ENCODE measurements at regions not wholly inside any gene's neighbourhood (a gene's known extent, or its start where the extent isn't known, plus 50 kb on each side); places are given as distances from the start of the nearest gene placed in this dataset.

DNA sequence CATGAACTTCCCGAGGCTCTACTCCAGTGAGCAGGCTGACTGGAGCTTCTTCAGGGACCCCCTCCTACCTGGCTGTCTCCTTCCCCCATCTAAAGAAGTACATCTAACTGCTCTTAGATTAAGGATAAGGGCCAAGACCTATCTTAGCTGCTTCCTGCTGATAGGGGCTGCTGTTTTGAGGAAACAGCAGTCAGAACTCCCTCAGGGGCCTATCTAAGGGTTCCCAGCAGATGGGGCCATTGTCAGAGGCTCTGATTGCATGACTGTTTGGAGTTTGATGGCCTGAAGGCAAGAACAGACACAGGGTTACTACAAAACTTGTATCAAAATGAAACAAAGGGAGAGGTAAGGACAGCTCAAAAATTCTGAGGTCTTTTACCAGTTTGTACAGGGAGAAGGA lies 2636.9 kb upstream of the PCDH20 start:
- no peaks in the 10 kb centered on the region for H3K27me3 ChIP-seq (ENCODE audit: low read depth, low read length)

DNA sequence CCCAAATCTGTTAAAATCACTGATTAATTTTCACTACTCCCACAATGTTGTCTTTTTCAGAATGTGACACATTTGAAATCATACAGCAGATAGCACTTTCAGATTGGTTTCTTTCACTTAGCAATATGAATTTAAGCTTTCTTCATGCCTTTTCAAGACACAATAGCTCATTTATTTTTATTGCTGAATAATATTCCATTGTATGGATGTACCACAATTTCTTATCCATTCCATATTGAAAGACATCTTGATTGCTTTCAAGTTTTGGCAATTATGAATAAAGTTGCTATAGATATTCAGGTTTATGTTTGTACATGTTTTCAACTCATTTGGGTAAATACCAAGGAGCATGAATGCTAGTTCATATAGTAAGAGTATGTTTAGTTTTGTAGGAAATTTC lies 2635.6 kb upstream of the PCDH20 start:
- Histone ChIP-seq H3K9me3 (ENCODE audit: control insufficient read depth in 1 of 2, low read length in 2 of 2) (peaks cover 0 to 6% of the 10 kb centered on the region in 2 donors), H3K27me3 (ENCODE audit: low read depth, low read length) (no peaks in the 10 kb centered on the region), H3K4me3 (ENCODE audit: low read depth in 1 of 2, low read length in 2 of 2) (no peak overlapping the region), H3K4me1 (ENCODE audit: control insufficient read depth in 1 of 2, insufficient read depth in 2 of 2, low read length in 2 of 2) (no peaks in the 10 kb centered on the region), H3K36me3 (ENCODE audit: control insufficient read depth in 1 of 2, insufficient read depth in 2 of 2, low read length in 2 of 2) (no peaks in the 10 kb centered on the region), H3K27ac (ENCODE audit: low read length) (no peak overlapping the region)

More for the DNA sequence above, 2636.9 kb upstream of the PCDH20 start:
- no peak overlapping the region for H3K4me3 ChIP-seq (ENCODE audit: low read depth in 1 of 2, low read length in 2 of 2)
- H3K36me3 ChIP-seq (ENCODE audit: control insufficient read depth in 1 of 2, insufficient read depth in 2 of 2, low read length in 2 of 2): no peaks in the 10 kb centered on the region
- peaks cover 0 to 6% of the 10 kb centered on the region in 2 donors for H3K9me3 ChIP-seq (ENCODE audit: control insufficient read depth in 1 of 2, low read length in 2 of 2)
- no peak overlapping the region for H3K27ac ChIP-seq (ENCODE audit: low read length)
- H3K4me1 ChIP-seq (ENCODE audit: control insufficient read depth in 1 of 2, insufficient read depth in 2 of 2, low read length in 2 of 2): no peaks in the 10 kb centered on the region

DNA sequence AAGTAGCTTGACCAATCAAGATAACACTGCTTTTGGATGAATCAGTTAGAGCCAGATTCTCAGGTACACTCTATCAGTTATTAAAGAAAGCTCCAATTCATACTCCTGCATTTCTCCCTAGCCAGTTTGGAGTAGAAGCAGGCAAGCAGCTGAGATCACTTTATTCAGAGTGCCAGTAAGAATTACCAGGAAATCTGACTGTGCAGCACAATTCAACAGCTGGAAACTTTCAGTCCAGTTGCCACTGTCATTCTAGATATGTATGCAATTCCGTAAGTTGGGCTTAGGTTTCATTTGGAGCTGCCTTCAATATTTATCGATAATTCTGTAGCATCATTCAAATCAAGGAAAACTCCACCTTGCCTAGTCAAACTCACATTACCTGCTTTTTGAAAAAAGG lies 2625.6 kb upstream of the PCDH20 start:
- Histone ChIP-seq H3K4me3 (ENCODE audit: low read depth in 1 of 2, low read length in 2 of 2) (no peak overlapping the region), H3K9me3 (ENCODE audit: control insufficient read depth in 1 of 2, low read length in 2 of 2) (no peaks in the 10 kb centered on the region), H3K27me3 (ENCODE audit: low read depth, low read length) (no peaks in the 10 kb centered on the region), H3K36me3 (ENCODE audit: control insufficient read depth in 1 of 2, insufficient read depth in 2 of 2, low read length in 2 of 2) (no peaks in the 10 kb centered on the region), H3K4me1 (ENCODE audit: control insufficient read depth in 1 of 2, insufficient read depth in 2 of 2, low read length in 2 of 2) (no peaks in the 10 kb centered on the region), H3K27ac (ENCODE audit: low read length) (no peak overlapping the region)

DNA sequence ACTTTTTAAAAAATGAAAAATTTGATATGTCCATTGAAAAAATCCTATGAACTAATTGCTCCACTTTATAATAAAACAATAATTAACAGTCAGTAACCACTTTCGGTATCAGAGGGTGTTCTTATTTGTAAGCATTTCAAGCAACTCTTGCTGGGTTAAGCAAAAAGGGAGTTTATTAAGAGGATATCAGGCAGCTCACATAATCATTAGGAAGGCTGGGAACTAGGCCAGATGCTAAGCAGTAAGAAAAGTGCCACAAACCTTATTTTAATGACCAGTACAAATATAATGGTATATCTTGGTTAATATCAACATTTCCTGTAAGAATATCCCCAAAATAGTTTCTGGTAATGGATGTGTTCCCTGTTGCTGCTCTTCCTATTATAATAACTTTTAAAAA lies 2618.3 kb upstream of the PCDH20 start:
- H3K4me1 ChIP-seq (ENCODE audit: control insufficient read depth in 1 of 2, insufficient read depth in 2 of 2, low read length in 2 of 2): no peaks in the 10 kb centered on the region
- H3K27ac ChIP-seq (ENCODE audit: low read length): no peak overlapping the region
- H3K36me3 ChIP-seq (ENCODE audit: control insufficient read depth in 1 of 2, insufficient read depth in 2 of 2, low read length in 2 of 2): no peaks in the 10 kb centered on the region
- no peaks in the 10 kb centered on the region for H3K27me3 ChIP-seq (ENCODE audit: low read depth, low read length)
- H3K4me3 ChIP-seq (ENCODE audit: low read depth in 1 of 2, low read length in 2 of 2): no peak overlapping the region
- H3K9me3 ChIP-seq (ENCODE audit: control insufficient read depth in 1 of 2, low read length in 2 of 2): no peaks in the 10 kb centered on the region

DNA sequence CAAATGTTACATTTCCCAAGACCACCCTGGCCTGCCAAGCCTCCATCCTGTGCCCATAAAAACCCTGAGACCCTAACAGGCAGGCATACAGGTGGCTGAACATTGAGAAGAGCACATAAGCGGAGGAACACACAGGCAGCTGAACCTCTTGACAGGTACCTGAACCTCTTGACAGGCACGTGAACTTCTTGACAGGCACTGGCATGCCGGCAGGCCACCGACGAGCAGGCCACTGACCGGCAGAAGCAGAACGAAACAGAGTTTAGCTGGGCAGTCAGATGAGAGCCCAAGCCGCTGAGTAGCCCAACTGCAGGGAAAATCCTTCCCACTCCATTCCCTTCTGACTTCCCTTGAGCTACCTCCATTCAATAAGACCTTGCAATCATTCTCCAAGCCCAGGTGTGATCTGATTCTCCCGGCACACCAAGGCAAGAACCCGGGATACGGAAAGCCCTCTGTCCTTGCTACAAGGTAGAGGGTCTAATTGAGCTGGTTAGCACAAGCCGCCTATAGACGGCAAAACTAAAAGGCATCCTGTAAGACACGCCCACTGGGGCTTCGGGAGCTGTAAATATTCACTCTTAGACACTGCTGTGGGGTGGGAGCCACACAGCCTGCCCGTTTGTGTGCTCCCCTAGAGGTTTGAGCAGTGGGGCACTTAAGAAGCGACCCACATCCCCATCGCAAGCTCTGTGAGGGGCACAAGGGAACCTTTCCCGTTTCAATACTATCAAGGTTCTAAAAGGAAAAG lies 2613.9 kb upstream of the PCDH20 start:
- Histone ChIP-seq H3K27ac (ENCODE audit: low read length) (no peak overlapping the region), H3K27me3 (ENCODE audit: low read depth, low read length) (no peaks in the 10 kb centered on the region), H3K4me1 (ENCODE audit: control insufficient read depth in 1 of 2, insufficient read depth in 2 of 2, low read length in 2 of 2) (no peaks in the 10 kb centered on the region), H3K9me3 (ENCODE audit: control insufficient read depth in 1 of 2, low read length in 2 of 2) (no peaks in the 10 kb centered on the region), H3K36me3 (ENCODE audit: control insufficient read depth in 1 of 2, insufficient read depth in 2 of 2, low read length in 2 of 2) (no peaks in the 10 kb centered on the region), H3K4me3 (ENCODE audit: low read depth in 1 of 2, low read length in 2 of 2) (no peak overlapping the region)

DNA sequence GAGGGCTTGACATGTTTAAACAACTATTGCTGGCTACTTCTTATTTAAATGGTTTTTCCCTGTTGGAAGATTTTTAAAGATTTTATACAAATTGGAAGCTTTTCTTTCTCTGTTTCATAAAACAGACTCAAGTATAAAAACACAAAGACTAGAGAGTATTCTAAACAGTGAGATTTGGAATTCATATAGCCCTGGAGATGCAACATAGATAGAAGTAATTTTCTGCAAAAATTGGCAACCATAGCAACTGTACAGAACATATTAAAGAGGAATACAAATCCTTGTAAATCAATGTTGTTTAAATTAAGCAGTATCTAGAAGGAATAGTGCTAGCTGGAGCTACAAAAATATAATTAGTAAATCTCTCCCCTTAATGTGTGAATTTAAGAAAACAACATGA lies 2612.9 kb upstream of the PCDH20 start:
- Histone ChIP-seq H3K4me1 (ENCODE audit: control insufficient read depth in 1 of 2, insufficient read depth in 2 of 2, low read length in 2 of 2) (no peaks in the 10 kb centered on the region), H3K36me3 (ENCODE audit: control insufficient read depth in 1 of 2, insufficient read depth in 2 of 2, low read length in 2 of 2) (no peaks in the 10 kb centered on the region), H3K27me3 (ENCODE audit: low read depth, low read length) (no peaks in the 10 kb centered on the region), H3K4me3 (ENCODE audit: low read depth in 1 of 2, low read length in 2 of 2) (no peak overlapping the region), H3K27ac (ENCODE audit: low read length) (no peak overlapping the region), H3K9me3 (ENCODE audit: control insufficient read depth in 1 of 2, low read length in 2 of 2) (no peaks in the 10 kb centered on the region)

DNA sequence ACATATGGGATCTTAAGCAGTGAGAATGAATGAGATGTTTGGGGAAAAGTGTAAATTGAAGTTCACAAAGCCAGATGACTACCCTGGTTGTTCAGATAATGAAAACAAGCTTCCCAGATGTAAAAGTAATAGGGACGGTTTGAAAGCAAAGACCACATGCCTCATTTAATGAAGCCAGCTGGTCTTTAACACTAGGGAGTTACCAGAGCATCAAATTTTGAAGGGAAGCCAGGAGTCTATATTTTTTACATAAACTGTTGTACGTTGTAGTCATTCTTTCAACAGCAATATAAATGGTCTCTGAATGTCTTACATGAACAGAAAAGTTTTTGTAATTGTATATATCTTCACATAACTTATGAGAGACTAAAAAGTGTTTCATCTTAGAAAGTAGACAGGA lies 2604.5 kb upstream of the PCDH20 start:
- Histone ChIP-seq H3K4me3 (ENCODE audit: low read depth in 1 of 2, low read length in 2 of 2) (no peak overlapping the region), H3K9me3 (ENCODE audit: control insufficient read depth in 1 of 2, low read length in 2 of 2) (no peaks in the 10 kb centered on the region), H3K36me3 (ENCODE audit: control insufficient read depth in 1 of 2, insufficient read depth in 2 of 2, low read length in 2 of 2) (no peaks in the 10 kb centered on the region), H3K27ac (ENCODE audit: low read length) (no peak overlapping the region), H3K27me3 (ENCODE audit: low read depth, low read length) (no peaks in the 10 kb centered on the region), H3K4me1 (ENCODE audit: control insufficient read depth in 1 of 2, insufficient read depth in 2 of 2, low read length in 2 of 2) (no peaks in the 10 kb centered on the region)

DNA sequence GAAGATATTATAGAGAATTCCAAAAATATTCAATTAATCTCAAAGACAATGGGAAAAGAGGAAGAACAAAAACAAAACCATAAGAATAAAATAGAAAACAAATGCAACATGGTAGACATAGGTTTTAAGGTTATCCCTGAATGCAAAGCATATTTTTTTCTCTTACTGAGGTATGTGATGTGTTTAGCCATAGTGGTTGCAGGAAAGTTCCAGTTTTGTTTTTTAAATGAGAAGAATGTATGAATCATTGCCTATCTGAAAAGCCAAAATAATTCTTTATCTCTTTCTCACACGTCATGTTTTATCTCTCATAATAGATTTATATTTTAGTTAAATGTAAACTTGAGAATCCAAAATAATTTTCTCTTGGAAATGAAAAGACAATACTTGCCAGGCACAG lies 2591.7 kb upstream of the PCDH20 start:
- H3K9me3 ChIP-seq (ENCODE audit: control insufficient read depth in 1 of 2, low read length in 2 of 2): no peaks in the 10 kb centered on the region

DNA sequence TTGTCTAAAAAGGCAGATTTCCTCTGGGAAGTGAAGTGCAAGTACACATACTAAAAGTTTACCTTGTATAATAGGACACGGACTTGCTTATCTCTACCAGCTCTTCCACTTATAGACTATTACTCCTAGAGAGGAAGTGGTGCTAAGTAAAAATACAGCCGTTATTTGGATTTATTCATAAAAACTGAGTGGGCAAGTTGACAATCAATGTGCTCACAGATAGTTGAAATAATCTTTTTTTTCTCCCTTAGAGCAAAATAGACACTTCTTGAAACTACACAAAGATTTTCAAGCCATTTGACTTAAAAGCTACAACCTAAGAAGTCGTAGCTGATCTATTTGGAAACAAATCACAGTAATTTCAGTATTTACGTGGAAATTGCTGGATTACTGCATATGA lies 2584.7 kb upstream of the PCDH20 start:
- H3K27me3 ChIP-seq (ENCODE audit: low read depth, low read length): no peaks in the 10 kb centered on the region
- H3K4me3 ChIP-seq (ENCODE audit: low read depth in 1 of 2, low read length in 2 of 2): no peak overlapping the region
- no peaks in the 10 kb centered on the region for H3K4me1 ChIP-seq (ENCODE audit: control insufficient read depth in 1 of 2, insufficient read depth in 2 of 2, low read length in 2 of 2)
- H3K27ac ChIP-seq (ENCODE audit: low read length): no peak overlapping the region
- no peaks in the 10 kb centered on the region for H3K9me3 ChIP-seq (ENCODE audit: control insufficient read depth in 1 of 2, low read length in 2 of 2)
- H3K36me3 ChIP-seq (ENCODE audit: control insufficient read depth in 1 of 2, insufficient read depth in 2 of 2, low read length in 2 of 2): no peaks in the 10 kb centered on the region

More for the DNA sequence above, 2591.7 kb upstream of the PCDH20 start:
- Histone ChIP-seq H3K27me3 (ENCODE audit: low read depth, low read length) (no peaks in the 10 kb centered on the region), H3K4me1 (ENCODE audit: control insufficient read depth in 1 of 2, insufficient read depth in 2 of 2, low read length in 2 of 2) (no peaks in the 10 kb centered on the region), H3K4me3 (ENCODE audit: low read depth in 1 of 2, low read length in 2 of 2) (no peak overlapping the region), H3K27ac (ENCODE audit: low read length) (no peak overlapping the region), H3K36me3 (ENCODE audit: control insufficient read depth in 1 of 2, insufficient read depth in 2 of 2, low read length in 2 of 2) (no peaks in the 10 kb centered on the region)

DNA sequence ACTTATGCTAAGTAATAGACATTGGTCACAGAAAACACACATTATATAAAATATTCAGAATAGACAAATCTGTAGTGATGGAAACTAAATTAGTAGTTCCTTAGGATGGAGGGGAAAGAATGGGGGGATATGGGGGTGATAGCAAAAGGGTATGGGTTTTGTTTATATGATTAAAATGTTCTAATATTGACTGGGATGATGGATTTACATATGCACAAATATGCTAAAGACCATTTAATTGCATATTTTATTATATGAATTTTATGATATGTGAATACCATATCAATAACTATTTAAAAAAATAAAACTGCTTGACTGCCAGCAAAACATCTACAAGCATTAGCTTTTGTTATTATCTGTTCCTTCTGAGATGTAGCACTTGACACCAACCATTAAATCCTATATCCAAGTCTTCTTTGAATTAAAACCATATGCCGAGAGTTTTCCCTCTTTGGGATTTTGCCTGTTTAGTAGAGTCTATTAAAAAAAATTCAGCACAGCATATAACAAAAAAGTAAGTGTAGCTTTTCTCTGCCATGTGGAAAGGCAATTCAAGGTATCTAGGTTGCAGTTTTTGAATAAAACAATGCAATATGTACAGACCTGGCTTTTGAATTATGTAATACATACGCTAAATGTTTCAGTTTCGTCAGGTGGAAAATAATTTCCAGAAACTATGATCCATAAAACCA lies 2584.1 kb upstream of the PCDH20 start:
- no peaks in the 10 kb centered on the region for H3K27me3 ChIP-seq (ENCODE audit: low read depth, low read length)
- no peaks in the 10 kb centered on the region for H3K36me3 ChIP-seq (ENCODE audit: control insufficient read depth in 1 of 2, insufficient read depth in 2 of 2, low read length in 2 of 2)
- no peaks in the 10 kb centered on the region for H3K4me1 ChIP-seq (ENCODE audit: control insufficient read depth in 1 of 2, insufficient read depth in 2 of 2, low read length in 2 of 2)
- no peak overlapping the region for H3K27ac ChIP-seq (ENCODE audit: low read length)
- H3K9me3 ChIP-seq (ENCODE audit: control insufficient read depth in 1 of 2, low read length in 2 of 2): no peaks in the 10 kb centered on the region
- no peak overlapping the region for H3K4me3 ChIP-seq (ENCODE audit: low read depth in 1 of 2, low read length in 2 of 2)

DNA sequence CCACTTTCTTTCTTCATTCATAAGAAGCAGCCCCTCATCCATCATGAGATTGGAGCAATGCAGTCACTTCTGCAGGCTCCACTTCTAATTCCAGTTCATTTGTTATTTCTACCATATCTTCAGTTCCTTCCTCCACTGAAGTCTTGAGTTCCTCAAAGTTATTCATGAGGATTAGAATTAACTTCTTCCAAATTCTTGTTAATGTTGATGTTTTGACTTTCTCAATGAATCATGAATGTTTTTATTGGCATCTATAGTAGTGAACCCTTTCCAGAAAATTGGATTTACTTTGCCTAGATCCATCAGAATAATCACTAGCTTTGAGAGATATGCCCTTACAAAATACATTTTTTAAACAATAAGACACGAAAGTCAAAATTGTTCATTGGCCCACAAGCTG lies 2567.7 kb upstream of the PCDH20 start:
- Histone ChIP-seq H3K4me1 (ENCODE audit: control insufficient read depth in 1 of 2, insufficient read depth in 2 of 2, low read length in 2 of 2) (no peaks in the 10 kb centered on the region), H3K9me3 (ENCODE audit: control insufficient read depth in 1 of 2, low read length in 2 of 2) (peaks cover 0 to 6% of the 10 kb centered on the region in 2 donors), H3K27me3 (ENCODE audit: low read depth, low read length) (no peaks in the 10 kb centered on the region), H3K27ac (ENCODE audit: low read length) (no peak overlapping the region), H3K36me3 (ENCODE audit: control insufficient read depth in 1 of 2, insufficient read depth in 2 of 2, low read length in 2 of 2) (no peaks in the 10 kb centered on the region), H3K4me3 (ENCODE audit: low read depth in 1 of 2, low read length in 2 of 2) (no peak overlapping the region)

DNA sequence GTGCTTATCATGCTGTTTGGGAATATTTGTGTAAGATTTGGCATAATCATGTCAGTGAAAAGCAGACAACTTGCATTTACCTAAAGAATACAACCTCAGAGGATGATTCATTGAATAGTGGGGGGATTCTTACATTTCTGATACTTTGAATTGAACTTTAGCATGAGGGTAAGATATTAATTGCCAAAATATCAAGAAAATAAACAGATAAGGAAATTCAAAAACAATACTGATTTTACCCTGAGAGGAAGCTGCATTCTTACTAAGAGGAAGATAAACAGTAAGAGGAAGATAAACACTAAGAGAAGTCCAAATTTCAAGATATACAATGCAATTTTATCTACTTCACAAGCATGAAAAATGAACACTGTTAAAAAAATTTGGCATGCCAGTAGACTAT lies 2564.3 kb upstream of the PCDH20 start:
- no peaks in the 10 kb centered on the region for H3K4me1 ChIP-seq (ENCODE audit: control insufficient read depth in 1 of 2, insufficient read depth in 2 of 2, low read length in 2 of 2)
- no peaks in the 10 kb centered on the region for H3K27me3 ChIP-seq (ENCODE audit: low read depth, low read length)
- H3K4me3 ChIP-seq (ENCODE audit: low read depth in 1 of 2, low read length in 2 of 2): no peak overlapping the region
- peaks cover 0 to 4% of the 10 kb centered on the region in 2 donors for H3K9me3 ChIP-seq (ENCODE audit: control insufficient read depth in 1 of 2, low read length in 2 of 2)
- no peaks in the 10 kb centered on the region for H3K36me3 ChIP-seq (ENCODE audit: control insufficient read depth in 1 of 2, insufficient read depth in 2 of 2, low read length in 2 of 2)
- no peak overlapping the region for H3K27ac ChIP-seq (ENCODE audit: low read length)

Measured in muscle layer of duodenum (tissue), 2 donors.